K562 (cell line): ENCODE measurements at regions not wholly inside any gene's neighbourhood (a gene's known extent, or its start where the extent isn't known, plus 50 kb on each side); places are given as distances from the start of the nearest gene placed in this dataset.

Source experiments
- ETV6 ChIP-seq, 3 experiments: fragments of 150-350 bp in 1 of 3; sonication (generic) in 1 of 3; formaldehyde crosslinking in 1 of 3; IDR thresholded peaks; 2 replicates each; pipeline versions ENCODE4 v1.6.1 to v1.8.0; 2014 to 2022; ENCODE audit warnings: borderline replicate concordance in 2 of 3, low read depth in 2 of 3, antibody characterized with exemption in 1 of 3, low read length in 1 of 3, mild to moderate bottlenecking in 1 of 3, missing genetic modification reagents in 1 of 3
- FOXJ3 ChIP-seq: sonication (generic); formaldehyde crosslinking; IDR thresholded peaks from 2 replicates; pipeline ENCODE4 v1.4.0; 2020; ENCODE audit warnings: mild to moderate bottlenecking, missing genetic modification reagents
- KAT8 ChIP-seq: fragments of 450-650 bp; IDR thresholded peaks from 2 replicates; pipeline ENCODE4 v1.6.1; 2016; ENCODE audit warnings: low read depth, mild to moderate bottlenecking
- SMARCE1 ChIP-seq: fragments of 450-650 bp; IDR thresholded peaks from 2 replicates; pipeline ENCODE4 v1.7.1; 2016; ENCODE audit warnings: mild to moderate bottlenecking
- TF ChIP-seq, protein P1 (sequence below): sonication (generic); formaldehyde crosslinking; IDR thresholded peaks from 2 replicates; pipeline ENCODE4 v1.8.0; 2023; ENCODE audit warnings: missing genetic modification reagents, mild to moderate bottlenecking, borderline replicate concordance
- TF ChIP-seq, protein P2 (sequence below): fragments of 250-450 bp; sonication (Bioruptor Pico); IDR thresholded peaks from 2 replicates; pipeline ENCODE4 v1.5.0; 2021
- TF ChIP-seq, protein P3 (sequence below), 2 experiments: fragments of 450-650 bp in 1 of 2; sonication (generic) in 1 of 2; formaldehyde crosslinking in 1 of 2; IDR thresholded peaks in 1 of 2; conservative IDR thresholded peaks in 1 of 2; 2 replicates each; pipeline versions ENCODE4 v1.6.1 to v1.8.1; 2016 to 2023; ENCODE audit warnings: mild to moderate bottlenecking in 2 of 2, moderate library complexity in 2 of 2, inconsistent platforms in 1 of 2, missing genetic modification reagents in 1 of 2
- TF ChIP-seq, protein P4 (sequence below), 3 experiments: IDR thresholded peaks in 2 of 3; conservative IDR thresholded peaks in 1 of 3; 2 replicates each; pipeline ENCODE4 v1.5.1; 2011 to 2012; ENCODE audit warnings: low read length in 3 of 3, mild to moderate bottlenecking in 3 of 3, control low read depth in 2 of 3, improper control_type of control experiment in 1 of 3, inconsistent platforms in 1 of 3, low read depth in 1 of 3, mixed read lengths in 1 of 3, moderate library complexity in 1 of 3; ENCODE audit not compliant: insufficient read depth in 2 of 3

DNA sequence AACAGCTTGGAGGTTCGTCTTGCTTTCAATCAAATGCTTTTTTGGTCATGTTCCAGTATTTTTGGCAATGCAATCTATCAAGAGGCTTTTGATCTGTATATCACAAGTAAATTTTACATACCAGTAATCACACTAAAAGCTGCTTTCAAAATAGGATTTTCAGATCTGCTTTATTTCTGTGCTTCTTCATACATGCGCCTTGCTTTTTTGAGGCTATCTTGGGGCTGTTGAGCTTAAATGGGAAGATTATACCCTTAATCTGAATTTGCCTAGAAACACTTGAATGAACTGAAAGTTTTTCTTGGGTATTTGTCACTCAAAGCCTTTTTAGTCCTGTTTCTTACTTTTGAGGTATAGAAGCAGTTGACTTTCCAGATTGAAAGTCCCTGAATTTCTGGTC, 62.1 kb upstream of the DCBLD2 start:
- no peak for TF ChIP-seq FOXJ3 (CRISPR knock-in tag)
- TF ChIP-seq, protein P1, sequence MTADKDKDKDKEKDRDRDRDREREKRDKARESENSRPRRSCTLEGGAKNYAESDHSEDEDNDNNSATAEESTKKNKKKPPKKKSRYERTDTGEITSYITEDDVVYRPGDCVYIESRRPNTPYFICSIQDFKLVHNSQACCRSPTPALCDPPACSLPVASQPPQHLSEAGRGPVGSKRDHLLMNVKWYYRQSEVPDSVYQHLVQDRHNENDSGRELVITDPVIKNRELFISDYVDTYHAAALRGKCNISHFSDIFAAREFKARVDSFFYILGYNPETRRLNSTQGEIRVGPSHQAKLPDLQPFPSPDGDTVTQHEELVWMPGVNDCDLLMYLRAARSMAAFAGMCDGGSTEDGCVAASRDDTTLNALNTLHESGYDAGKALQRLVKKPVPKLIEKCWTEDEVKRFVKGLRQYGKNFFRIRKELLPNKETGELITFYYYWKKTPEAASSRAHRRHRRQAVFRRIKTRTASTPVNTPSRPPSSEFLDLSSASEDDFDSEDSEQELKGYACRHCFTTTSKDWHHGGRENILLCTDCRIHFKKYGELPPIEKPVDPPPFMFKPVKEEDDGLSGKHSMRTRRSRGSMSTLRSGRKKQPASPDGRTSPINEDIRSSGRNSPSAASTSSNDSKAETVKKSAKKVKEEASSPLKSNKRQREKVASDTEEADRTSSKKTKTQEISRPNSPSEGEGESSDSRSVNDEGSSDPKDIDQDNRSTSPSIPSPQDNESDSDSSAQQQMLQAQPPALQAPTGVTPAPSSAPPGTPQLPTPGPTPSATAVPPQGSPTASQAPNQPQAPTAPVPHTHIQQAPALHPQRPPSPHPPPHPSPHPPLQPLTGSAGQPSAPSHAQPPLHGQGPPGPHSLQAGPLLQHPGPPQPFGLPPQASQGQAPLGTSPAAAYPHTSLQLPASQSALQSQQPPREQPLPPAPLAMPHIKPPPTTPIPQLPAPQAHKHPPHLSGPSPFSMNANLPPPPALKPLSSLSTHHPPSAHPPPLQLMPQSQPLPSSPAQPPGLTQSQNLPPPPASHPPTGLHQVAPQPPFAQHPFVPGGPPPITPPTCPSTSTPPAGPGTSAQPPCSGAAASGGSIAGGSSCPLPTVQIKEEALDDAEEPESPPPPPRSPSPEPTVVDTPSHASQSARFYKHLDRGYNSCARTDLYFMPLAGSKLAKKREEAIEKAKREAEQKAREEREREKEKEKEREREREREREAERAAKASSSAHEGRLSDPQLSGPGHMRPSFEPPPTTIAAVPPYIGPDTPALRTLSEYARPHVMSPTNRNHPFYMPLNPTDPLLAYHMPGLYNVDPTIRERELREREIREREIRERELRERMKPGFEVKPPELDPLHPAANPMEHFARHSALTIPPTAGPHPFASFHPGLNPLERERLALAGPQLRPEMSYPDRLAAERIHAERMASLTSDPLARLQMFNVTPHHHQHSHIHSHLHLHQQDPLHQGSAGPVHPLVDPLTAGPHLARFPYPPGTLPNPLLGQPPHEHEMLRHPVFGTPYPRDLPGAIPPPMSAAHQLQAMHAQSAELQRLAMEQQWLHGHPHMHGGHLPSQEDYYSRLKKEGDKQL (CRISPR knock-in tag), result no peak
- TF ChIP-seq, protein P2, sequence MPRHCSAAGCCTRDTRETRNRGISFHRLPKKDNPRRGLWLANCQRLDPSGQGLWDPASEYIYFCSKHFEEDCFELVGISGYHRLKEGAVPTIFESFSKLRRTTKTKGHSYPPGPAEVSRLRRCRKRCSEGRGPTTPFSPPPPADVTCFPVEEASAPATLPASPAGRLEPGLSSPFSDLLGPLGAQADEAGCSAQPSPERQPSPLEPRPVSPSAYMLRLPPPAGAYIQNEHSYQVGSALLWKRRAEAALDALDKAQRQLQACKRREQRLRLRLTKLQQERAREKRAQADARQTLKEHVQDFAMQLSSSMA (CRISPR knock-in tag), result no peak
- no peak for TF ChIP-seq KAT8
- TF ChIP-seq, protein P3, sequence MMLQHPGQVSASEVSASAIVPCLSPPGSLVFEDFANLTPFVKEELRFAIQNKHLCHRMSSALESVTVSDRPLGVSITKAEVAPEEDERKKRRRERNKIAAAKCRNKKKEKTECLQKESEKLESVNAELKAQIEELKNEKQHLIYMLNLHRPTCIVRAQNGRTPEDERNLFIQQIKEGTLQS (IDR thresholded peaks at IDR 0.05), result no peak
- TF ChIP-seq, protein P3 (CRISPR knock-in tag; conservative IDR thresholded peaks at IDR 0.05), result no peak
- TF ChIP-seq SMARCE1, result no peak
- TF ChIP-seq, protein P4, sequence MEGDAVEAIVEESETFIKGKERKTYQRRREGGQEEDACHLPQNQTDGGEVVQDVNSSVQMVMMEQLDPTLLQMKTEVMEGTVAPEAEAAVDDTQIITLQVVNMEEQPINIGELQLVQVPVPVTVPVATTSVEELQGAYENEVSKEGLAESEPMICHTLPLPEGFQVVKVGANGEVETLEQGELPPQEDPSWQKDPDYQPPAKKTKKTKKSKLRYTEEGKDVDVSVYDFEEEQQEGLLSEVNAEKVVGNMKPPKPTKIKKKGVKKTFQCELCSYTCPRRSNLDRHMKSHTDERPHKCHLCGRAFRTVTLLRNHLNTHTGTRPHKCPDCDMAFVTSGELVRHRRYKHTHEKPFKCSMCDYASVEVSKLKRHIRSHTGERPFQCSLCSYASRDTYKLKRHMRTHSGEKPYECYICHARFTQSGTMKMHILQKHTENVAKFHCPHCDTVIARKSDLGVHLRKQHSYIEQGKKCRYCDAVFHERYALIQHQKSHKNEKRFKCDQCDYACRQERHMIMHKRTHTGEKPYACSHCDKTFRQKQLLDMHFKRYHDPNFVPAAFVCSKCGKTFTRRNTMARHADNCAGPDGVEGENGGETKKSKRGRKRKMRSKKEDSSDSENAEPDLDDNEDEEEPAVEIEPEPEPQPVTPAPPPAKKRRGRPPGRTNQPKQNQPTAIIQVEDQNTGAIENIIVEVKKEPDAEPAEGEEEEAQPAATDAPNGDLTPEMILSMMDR (IDR thresholded peaks at IDR 0.05 in 2 of 3, conservative IDR thresholded peaks at IDR 0.05 in 1 of 3; ENCODE audit: insufficient read depth in 2 of 3, low read depth in 1 of 3, low read length in 3 of 3), result no peak
- no peak for TF ChIP-seq ETV6 (IDR thresholded peaks at IDR 0.05; ENCODE audit: borderline replicate concordance in 1 of 2, low read depth in 2 of 2, low read length in 1 of 2)
- TF ChIP-seq ETV6 (CRISPR knock-in tag; IDR thresholded peaks at IDR 0.05; ENCODE audit: borderline replicate concordance), result no peak
